GM21576 (cell line): ENCODE measurements at regions not wholly inside any gene's neighbourhood (a gene's known extent, or its start where the extent isn't known, plus 50 kb on each side); places are given as distances from the start of the nearest gene placed in this dataset.
"Not testable (repeated sequence)": the region's sequence is repeated elsewhere in the genome, so short reads cannot be mapped to it uniquely, and the experiment has no call there.

ENCODE experiments used
- ATAC-seq: cut with Tn5 transposase; IDR thresholded peaks from one replicate; pipeline ENCODE4 v1.9.1; 2021; ENCODE audit warnings: mild to moderate bottlenecking, moderate library complexity; ENCODE audit not compliant: unreplicated experiment

GRCh38 chr9:34796924-34797323 lies 87.0 kb upstream of the CCL21 start:
- no peak for ATAC-seq

- no peak for ATAC-seq
Measured at GRCh38 chr9:34793428-34793827, 83.5 kb upstream of the CCL21 start.

- no peak for ATAC-seq
Measured at GRCh38 chr9:34783951-34784487, 74.1 kb upstream of the CCL21 start.

DNA sequence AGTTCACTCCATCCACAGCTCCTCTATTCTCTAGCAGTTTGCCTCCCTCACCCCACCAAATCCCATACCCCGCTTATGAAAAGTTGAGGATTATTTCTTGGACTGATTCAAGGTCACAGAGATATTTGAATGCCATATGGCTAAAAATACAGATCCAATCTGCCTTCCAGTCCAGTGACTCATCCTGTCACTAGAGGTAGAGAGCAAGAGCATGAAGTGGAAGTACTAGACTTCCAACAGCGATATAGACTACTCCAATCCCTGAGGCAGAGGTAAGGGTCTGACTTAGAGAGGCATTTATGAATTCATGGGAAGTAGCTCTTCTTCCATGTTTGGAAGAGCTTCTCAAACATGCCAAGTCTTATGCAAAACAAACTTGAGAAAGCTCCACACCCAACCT lies 72.4 kb upstream of the CCL21 start:
- no peak for ATAC-seq

DNA sequence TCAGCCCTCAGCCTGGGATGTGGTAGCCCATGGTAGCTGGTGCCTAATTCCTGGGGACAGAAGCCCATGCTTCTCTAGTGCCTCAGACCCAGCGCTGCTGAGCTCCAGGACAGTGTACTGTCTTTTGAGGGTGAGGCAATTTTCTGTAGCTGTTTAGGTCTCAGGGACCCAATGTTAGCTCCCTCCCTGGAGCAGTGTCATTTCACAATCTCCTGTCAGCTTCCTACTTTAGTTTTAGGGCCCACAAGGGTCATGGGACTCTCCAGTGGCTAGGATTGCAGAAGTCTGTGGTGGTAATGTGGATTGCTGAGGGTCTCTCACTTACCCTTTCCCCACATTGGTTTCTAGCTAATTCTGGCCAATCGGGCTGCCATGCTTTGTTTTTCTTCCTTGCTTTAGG lies 67.7 kb upstream of the CCL21 start:
- ATAC-seq, result no peak

- ATAC-seq, result no peak
Measured at GRCh38 chr9:34773955-34774354, 64.0 kb upstream of the CCL21 start.

DNA sequence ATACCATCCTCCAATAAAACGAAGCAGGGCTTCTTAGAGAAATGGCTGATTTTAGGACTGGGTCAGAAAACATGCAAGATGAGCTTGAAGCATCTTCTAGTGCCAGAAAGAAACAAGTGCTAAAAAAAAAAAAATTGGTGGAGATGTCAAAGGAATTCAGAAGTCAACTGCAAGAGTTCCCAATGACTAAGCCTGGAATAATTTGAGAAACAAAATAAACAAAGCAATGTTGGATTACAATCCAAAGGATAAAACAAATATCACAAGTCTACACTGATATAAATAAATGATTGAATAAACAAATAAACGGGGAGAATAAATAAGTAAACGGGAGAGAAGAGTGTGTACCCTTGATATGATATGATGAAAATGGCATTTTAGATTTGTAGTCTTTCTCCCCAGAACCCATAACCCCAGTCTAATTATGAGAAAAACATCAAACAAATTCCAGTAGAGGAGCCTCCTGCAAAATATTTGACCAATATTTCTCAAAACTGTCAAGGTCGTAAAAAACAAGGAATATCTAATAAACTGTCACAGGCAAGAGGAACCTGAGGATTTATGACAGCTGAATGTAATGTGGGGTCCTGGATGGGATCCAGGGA lies 63.5 kb upstream of the CCL21 start:
- ATAC-seq, result no peak

DNA sequence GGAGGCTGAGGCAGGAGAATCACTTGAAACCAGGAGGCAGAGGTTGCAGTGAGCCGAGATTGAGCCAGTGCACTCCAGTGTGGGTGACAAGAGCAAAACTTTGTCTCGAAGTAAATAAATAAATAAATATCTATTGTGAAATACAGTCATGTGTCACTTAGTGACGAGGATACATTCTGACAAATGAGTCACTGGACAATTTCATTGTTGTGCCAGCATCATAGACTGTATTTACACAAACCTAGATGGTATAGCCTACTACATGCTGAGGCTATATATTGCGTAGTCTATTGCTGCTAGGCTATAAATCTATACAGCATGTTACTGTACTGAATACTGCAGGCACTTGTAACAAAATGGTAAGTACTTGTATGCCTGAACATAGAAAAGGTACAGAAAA lies 61.1 kb upstream of the CCL21 start:
- ATAC-seq, result no peak

- not testable (repeated sequence) for ATAC-seq
Measured at GRCh38 chr9:34767087-34767486, 57.2 kb upstream of the CCL21 start.

GRCh38 chr9:34760196-34761040 lies 50.5 kb upstream of the CCL21 start:
- ATAC-seq, result not testable (repeated sequence)
